ENCODE measurements at regions not wholly inside any gene's neighbourhood (a gene's known extent, or its start where the extent isn't known, plus 50 kb on each side); places are given as distances from the start of the nearest gene placed in this dataset.

- H3K9me3 ChIP-seq = no peaks in the 10 kb centered on the region
- H3K4me3 ChIP-seq = no peak overlapping the region
- intact Hi-C loops (cut with DNase I; ENCODE audit: low total_unique reads) = no loop called here
- no peak for TF ChIP-seq CTCF (IDR thresholded peaks at IDR 0.05)
- H3K27ac ChIP-seq = no peak overlapping the region
- no peaks in the 10 kb centered on the region for H3K27me3 ChIP-seq
- no peaks in the 10 kb centered on the region for H3K36me3 ChIP-seq
- DNase-seq = no peak
- no peaks in the 10 kb centered on the region for H3K4me1 ChIP-seq
Measured at GRCh38 chr9:22954550-22954949, 507.9 kb downstream of the DMRTA1 start.

DNA sequence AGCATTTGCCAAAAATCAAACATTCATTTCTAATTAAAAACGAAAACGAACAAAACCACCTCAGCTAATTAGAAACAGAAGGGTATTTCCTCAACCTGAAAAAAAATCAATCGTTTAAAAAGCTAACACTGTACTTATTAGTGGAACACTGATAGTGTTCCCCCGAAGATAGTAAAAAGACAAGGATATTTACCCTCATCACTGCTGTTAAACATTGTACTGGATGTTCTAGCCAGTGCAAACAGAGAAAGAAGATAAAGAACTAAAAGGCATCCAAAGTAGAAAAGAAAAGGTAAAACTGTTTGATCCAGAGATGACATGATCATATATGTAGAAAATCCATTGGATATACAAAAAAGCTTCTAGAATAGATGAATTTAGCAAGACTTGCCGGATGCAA is 508.3 kb downstream of the DMRTA1 start:
- no peak overlapping the region for H3K27ac ChIP-seq
- H3K36me3 ChIP-seq = no peaks in the 10 kb centered on the region
- H3K4me3 ChIP-seq = no peak overlapping the region
- no peak for TF ChIP-seq CTCF (IDR thresholded peaks at IDR 0.05)
- no peaks in the 10 kb centered on the region for H3K27me3 ChIP-seq
- intact Hi-C loops (cut with DNase I; ENCODE audit: low total_unique reads) = no loop called here
- no peaks in the 10 kb centered on the region for H3K4me1 ChIP-seq
- no peaks in the 10 kb centered on the region for H3K9me3 ChIP-seq
- no peak for DNase-seq

DNA sequence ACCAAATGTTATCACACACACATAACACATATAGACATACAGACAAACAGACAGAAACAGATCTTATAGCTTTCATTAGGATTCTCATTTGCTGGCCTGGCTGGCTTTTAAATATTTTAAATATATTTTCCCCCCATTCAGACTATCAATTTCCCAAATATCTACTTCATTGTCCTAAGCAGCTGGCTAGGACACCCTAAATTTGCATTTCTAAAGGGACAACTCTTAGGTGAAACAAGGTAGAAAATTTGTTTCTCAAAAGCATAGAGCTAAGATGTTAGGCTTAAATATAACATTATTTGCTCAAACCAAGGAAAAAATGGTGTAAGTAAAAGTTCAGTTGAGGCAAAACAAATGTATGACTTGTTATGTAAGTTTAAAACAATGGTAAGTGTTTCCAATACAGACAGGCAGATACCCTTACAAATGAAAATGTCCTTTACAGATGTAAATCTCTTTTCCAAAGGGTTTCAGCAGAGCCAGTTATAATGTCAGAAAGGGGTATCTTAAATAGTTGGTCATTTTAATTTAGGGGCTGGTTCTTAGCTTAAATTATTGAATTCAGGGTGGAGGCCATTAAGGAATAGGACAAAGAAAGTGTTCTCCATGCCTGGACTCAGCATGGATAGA is 522.8 kb downstream of the DMRTA1 start:
- no peak for TF ChIP-seq CTCF (IDR thresholded peaks at IDR 0.05)
- intact Hi-C loops (cut with DNase I; ENCODE audit: low total_unique reads) = no loop called here

GRCh38 chr9:22970434-22970975 is 523.9 kb downstream of the DMRTA1 start:
- H3K36me3 ChIP-seq = no peaks in the 10 kb centered on the region
- intact Hi-C loops (cut with DNase I; ENCODE audit: low total_unique reads) = no loop called here

More for the DNA sequence above, 522.8 kb downstream of the DMRTA1 start:
- no peaks in the 10 kb centered on the region for H3K36me3 ChIP-seq
- DNase-seq = no peak
- no peaks in the 10 kb centered on the region for H3K9me3 ChIP-seq
- no peak overlapping the region for H3K27ac ChIP-seq
- H3K27me3 ChIP-seq = no peaks in the 10 kb centered on the region
- H3K4me1 ChIP-seq = no peaks in the 10 kb centered on the region
- H3K4me3 ChIP-seq = no peak overlapping the region

GRCh38 chr9:22975951-22976350 is 529.3 kb downstream of the DMRTA1 start:
- TF ChIP-seq CTCF (IDR thresholded peaks at IDR 0.05) = no peak
- intact Hi-C loops (cut with DNase I; ENCODE audit: low total_unique reads) = no loop called here
- H3K4me1 ChIP-seq = no peaks in the 10 kb centered on the region
- no peak overlapping the region for H3K4me3 ChIP-seq
- H3K36me3 ChIP-seq = no peaks in the 10 kb centered on the region
- H3K27me3 ChIP-seq = no peaks in the 10 kb centered on the region
- no peak for DNase-seq
- no peak overlapping the region for H3K27ac ChIP-seq
- H3K9me3 ChIP-seq = no peaks in the 10 kb centered on the region

More at GRCh38 chr9:22970434-22970975, 523.9 kb downstream of the DMRTA1 start:
- no peak overlapping the region for H3K27ac ChIP-seq
- no peaks in the 10 kb centered on the region for H3K9me3 ChIP-seq
- H3K27me3 ChIP-seq = no peaks in the 10 kb centered on the region
- H3K4me3 ChIP-seq = no peak overlapping the region
- TF ChIP-seq CTCF (IDR thresholded peaks at IDR 0.05) = no peak
- no peak for DNase-seq
- H3K4me1 ChIP-seq = no peaks in the 10 kb centered on the region
